PC-9 (cell line): ENCODE measurements at regions not wholly inside any gene's neighbourhood (a gene's known extent, or its start where the extent isn't known, plus 50 kb on each side); places are given as distances from the start of the nearest gene placed in this dataset.

ENCODE experiments used
- BruUV-seq: library from RNA; stranded (reverse); fragments of 400-500 nt; replicated peaks from 2 replicates; lab custom pipeline; 2021; lab: Mats Ljungman, UMichigan
- CTCF ChIA-PET: fragments of 300-600 bp; sonication (Branson Sonifier 250); formaldehyde crosslinking; loops from one replicate; lab custom pipeline; 2022; ENCODE audit warnings: antibody characterized with exemption; lab: Charles Lee
- POLR2A ChIA-PET: fragments of 300-600 bp; sonication (Branson Sonifier 250); formaldehyde crosslinking; loops from one replicate; lab custom pipeline; 2022; ENCODE audit warnings: antibody characterized with exemption; ENCODE audit not compliant: unreplicated experiment; lab: Charles Lee
- DNase-seq, 2 experiments: peaks; one replicate each; pipeline versions ENCODE4 v3.0.0 to v3.0.0-alpha.2; 2015 to 2022; ENCODE audit warnings: mixed read lengths in 1 of 2
- H2AFZ ChIP-seq: fragments of 200-600 bp; sonication (generic); 2 replicates; pipeline ENCODE4 v1.8.1; 2017; ENCODE audit warnings: antibody characterized with exemption
- H3F3A ChIP-seq: fragments of 200-600 bp; sonication (generic); 2 replicates; pipeline ENCODE4 v1.8.1; 2017; ENCODE audit warnings: antibody characterized with exemption, mild to moderate bottlenecking, low read depth; ENCODE audit not compliant: insufficient read depth
- H3K27ac ChIP-seq: fragments of 200-600 bp; sonication (generic); 2 replicates; pipeline ENCODE4 v1.6.1; 2016; ENCODE audit warnings: mixed run types
- H3K27me3 ChIP-seq: fragments of 200-600 bp; sonication (generic); 2 replicates; pipeline ENCODE4 v1.6.1; 2016; ENCODE audit warnings: low read depth, mixed run types; ENCODE audit not compliant: insufficient read depth
- H3K36me3 ChIP-seq: fragments of 200-600 bp; sonication (generic); 2 replicates; pipeline ENCODE4 v1.6.1; 2016; ENCODE audit warnings: low read depth, mixed run types
- H3K4me1 ChIP-seq: fragments of 200-600 bp; sonication (generic); replicated peaks from 2 replicates; pipeline ENCODE4 v1.6.1; 2016; ENCODE audit warnings: mixed run types; ENCODE audit not compliant: insufficient read depth
- H3K4me2 ChIP-seq: fragments of 200-600 bp; sonication (generic); 2 replicates; pipeline ENCODE4 v1.6.1; 2017; ENCODE audit warnings: mixed run types
- H3K4me3 ChIP-seq: fragments of 200-600 bp; sonication (generic); 2 replicates; pipeline ENCODE4 v1.6.1; 2016; ENCODE audit warnings: mixed run types
- H3K79me2 ChIP-seq: fragments of 200-600 bp; sonication (generic); 2 replicates; pipeline ENCODE4 v1.6.1; 2017; ENCODE audit warnings: low read depth, mixed run types
- H3K9me2 ChIP-seq: fragments of 200-600 bp; sonication (generic); 2 replicates; pipeline ENCODE4 v1.8.1; 2017; ENCODE audit warnings: mild to moderate bottlenecking; ENCODE audit not compliant: insufficient read depth
- H3K9me3 ChIP-seq: fragments of 200-600 bp; sonication (generic); 2 replicates; pipeline ENCODE4 v1.8.1; 2016; ENCODE audit warnings: low read depth; ENCODE audit not compliant: insufficient read depth
- H4K20me1 ChIP-seq: fragments of 200-600 bp; sonication (generic); 2 replicates; pipeline ENCODE4 v1.8.1; 2017; ENCODE audit not compliant: insufficient read depth
- EZH2 ChIP-seq: fragments of 200-600 bp; sonication (generic); IDR thresholded peaks from 2 replicates; pipeline ENCODE4 v1.8.0; 2017; ENCODE audit warnings: antibody characterized with exemption, low read depth
- intact Hi-C: fragments of 100-400 bp; cut with micrococcal nuclease; formaldehyde crosslinking; loops from one replicate; pipeline ENCODE4 v1.10.0; 2022; ENCODE audit not compliant: unreplicated experiment
- TF ChIP-seq, protein P1 (sequence below): fragments of 200-600 bp; sonication (generic); conservative IDR thresholded peaks from 2 replicates; pipeline ENCODE4 v1.6.1; 2017; ENCODE audit warnings: mixed run types, antibody characterized with exemption, mild to moderate bottlenecking, moderate library complexity

DNA sequence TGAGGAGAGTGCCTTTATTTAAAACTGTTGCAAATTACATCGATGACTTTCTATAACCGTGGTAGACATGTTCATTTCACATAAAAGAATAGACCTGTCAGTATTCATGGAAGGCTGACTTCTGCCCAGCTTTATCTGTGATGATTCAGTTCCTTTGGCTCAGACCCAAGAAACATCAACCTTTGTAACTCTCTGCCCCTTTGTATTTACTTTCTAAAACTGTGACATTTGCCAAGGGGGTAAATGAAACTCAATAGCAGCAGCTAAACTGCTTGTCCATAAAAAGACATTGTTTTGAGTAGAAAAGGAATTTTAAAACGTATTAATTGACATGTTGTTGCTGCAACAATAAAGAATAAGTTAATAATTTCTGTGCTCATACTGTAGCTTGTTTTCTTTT, 137.8 kb upstream of the ANKH start:
- Histone ChIP-seq H3K4me3 (no peak overlapping the region), H3K9me2 (no peaks in the 10 kb centered on the region), H3K79me2 (no peaks in the 10 kb centered on the region), H3K4me1 (peaks cover 24% of the 10 kb centered on the region), H3K4me2 (peak overlapping the region; percentile 43), H2AFZ (no peak overlapping the region), H3F3A (peaks cover 7% of the 10 kb centered on the region; the same call in 1 of the 2 replicates), H3K27ac (no peak overlapping the region), H4K20me1 (no peaks in the 10 kb centered on the region), H3K27me3 (no peaks in the 10 kb centered on the region), H3K36me3 (no peaks in the 10 kb centered on the region), H3K9me3 (no peaks in the 10 kb centered on the region)
- ChIA-PET CTCF (interaction anchor here (0.6 to 2.1 kb wide), 5 partner anchors 62 to 324 kb away, joined by 3 to 14 read pairs (median 5); no protein-coding TSS in a partner anchor), POLR2A (interaction anchor here (0.6 to 0.9 kb wide), 5 partner anchors 15 to 723 kb away, joined by 3 to 9 read pairs (median 6); no protein-coding TSS in a partner anchor)
- intact Hi-C loops: loop anchor here (2.0 to 5.0 kb wide), 4 partner anchors 201 to 605 kb away; partner anchors contain the start of gene OTULINL
- TF ChIP-seq, protein P1, sequence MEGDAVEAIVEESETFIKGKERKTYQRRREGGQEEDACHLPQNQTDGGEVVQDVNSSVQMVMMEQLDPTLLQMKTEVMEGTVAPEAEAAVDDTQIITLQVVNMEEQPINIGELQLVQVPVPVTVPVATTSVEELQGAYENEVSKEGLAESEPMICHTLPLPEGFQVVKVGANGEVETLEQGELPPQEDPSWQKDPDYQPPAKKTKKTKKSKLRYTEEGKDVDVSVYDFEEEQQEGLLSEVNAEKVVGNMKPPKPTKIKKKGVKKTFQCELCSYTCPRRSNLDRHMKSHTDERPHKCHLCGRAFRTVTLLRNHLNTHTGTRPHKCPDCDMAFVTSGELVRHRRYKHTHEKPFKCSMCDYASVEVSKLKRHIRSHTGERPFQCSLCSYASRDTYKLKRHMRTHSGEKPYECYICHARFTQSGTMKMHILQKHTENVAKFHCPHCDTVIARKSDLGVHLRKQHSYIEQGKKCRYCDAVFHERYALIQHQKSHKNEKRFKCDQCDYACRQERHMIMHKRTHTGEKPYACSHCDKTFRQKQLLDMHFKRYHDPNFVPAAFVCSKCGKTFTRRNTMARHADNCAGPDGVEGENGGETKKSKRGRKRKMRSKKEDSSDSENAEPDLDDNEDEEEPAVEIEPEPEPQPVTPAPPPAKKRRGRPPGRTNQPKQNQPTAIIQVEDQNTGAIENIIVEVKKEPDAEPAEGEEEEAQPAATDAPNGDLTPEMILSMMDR: no peak
- no peak for TF ChIP-seq EZH2
- peak; percentile 63 to 74 for DNase-seq
- BruUV-seq: no TSS peak

DNA sequence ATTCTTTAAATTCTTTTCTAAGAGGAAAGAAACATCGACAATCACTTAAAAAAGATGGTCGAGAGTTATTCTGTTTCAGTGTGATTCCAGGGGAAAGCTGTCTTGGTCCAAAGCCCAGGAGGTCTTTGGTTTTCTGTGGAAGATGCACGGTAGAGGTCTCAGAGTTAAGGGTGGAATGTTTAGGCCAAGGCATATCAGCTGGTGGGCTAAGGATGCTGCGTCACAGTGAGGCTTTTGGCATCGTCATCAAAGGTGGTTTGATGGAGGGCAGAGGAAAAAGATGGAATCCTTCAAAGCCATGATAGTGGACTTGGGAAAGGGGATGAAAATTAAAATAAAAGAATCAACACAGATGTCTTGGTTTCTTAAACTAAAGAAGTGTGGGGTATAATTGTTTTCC, 137.3 kb upstream of the ANKH start:
- Histone ChIP-seq H3K27me3 (no peaks in the 10 kb centered on the region), H2AFZ (0 out of 2 replicates have a peak overlapping the region, but pooled peaks have one; percentile 13), H3K79me2 (no peaks in the 10 kb centered on the region), H3K9me2 (no peaks in the 10 kb centered on the region), H3K4me2 (peak overlapping the region; percentile 43), H3K4me3 (no peak overlapping the region), H3K27ac (0 out of 2 replicates have a peak overlapping the region, but pooled peaks have one; percentile 26), H3F3A (peaks cover 7% of the 10 kb centered on the region; the same call in 1 of the 2 replicates), H3K4me1 (peaks cover 24% of the 10 kb centered on the region), H4K20me1 (no peaks in the 10 kb centered on the region), H3K36me3 (no peaks in the 10 kb centered on the region), H3K9me3 (no peaks in the 10 kb centered on the region)
- ChIA-PET CTCF (interaction anchor here (0.6 to 2.1 kb wide), 4 partner anchors 281 to 324 kb away, joined by 3 to 14 read pairs (median 6); no protein-coding TSS in a partner anchor), POLR2A (interaction anchor here (0.7 to 0.9 kb wide), 4 partner anchors 14 to 722 kb away, joined by 3 to 9 read pairs (median 6); no protein-coding TSS in a partner anchor)
- BruUV-seq: no TSS peak
- TF ChIP-seq, protein P1: no peak
- no peak for TF ChIP-seq EZH2
- no peak for DNase-seq
- intact Hi-C loops: loop anchor here (1.0 to 5.0 kb wide), 9 partner anchors 50 to 604 kb away; partner anchors contain the start of genes ANKH and OTULINL

DNA sequence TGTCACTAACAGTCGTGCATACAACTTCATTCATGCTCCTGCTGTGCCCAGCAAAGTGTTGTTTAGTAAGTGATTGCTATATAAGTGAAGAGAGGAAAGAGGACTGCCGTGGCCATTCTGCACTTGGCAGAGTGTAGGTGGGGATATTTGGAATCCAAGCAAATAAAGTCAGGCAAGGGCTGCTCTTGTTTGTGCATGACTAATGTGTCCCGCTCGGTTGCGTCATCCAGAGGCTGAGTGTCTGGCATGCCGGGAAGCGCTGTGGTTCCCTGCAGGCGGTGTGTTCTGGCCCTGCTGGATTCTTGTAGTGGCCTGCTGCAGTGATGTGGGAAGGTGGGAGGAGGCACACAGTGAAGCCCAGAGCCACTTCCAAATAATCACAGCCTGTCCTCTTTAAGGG, 136.9 kb upstream of the ANKH start:
- TF ChIP-seq, protein P1: no peak
- TF ChIP-seq EZH2: no peak
- no peaks in the 10 kb centered on the region for H3K9me2 ChIP-seq
- no peaks in the 10 kb centered on the region for H3K9me3 ChIP-seq
- no peak overlapping the region for H3K4me3 ChIP-seq
- H3K4me2 ChIP-seq: peak overlapping the region; percentile 43
- 0 out of 2 replicates have a peak overlapping the region, but pooled peaks have one; percentile 13 for H2AFZ ChIP-seq
- intact Hi-C loops: loop anchor here (1.0 to 5.0 kb wide), 9 partner anchors 49 to 604 kb away; partner anchors contain the start of genes ANKH and OTULINL
- no peaks in the 10 kb centered on the region for H3K79me2 ChIP-seq
- H4K20me1 ChIP-seq: no peaks in the 10 kb centered on the region
- H3K27me3 ChIP-seq: no peaks in the 10 kb centered on the region
- H3K36me3 ChIP-seq: no peaks in the 10 kb centered on the region
- DNase-seq: peak; percentile 81 to 99
- peaks cover 7% of the 10 kb centered on the region; the same call in 1 of the 2 replicates for H3F3A ChIP-seq
- no TSS peak for BruUV-seq
- ChIA-PET CTCF (interaction anchor here (2.1 kb wide), 1 partner anchor 323 kb away, joined by 14 read pairs; no protein-coding TSS in a partner anchor), POLR2A (interaction anchor here (0.9 kb wide), 1 partner anchor 282 kb away, joined by 9 read pairs; no protein-coding TSS in a partner anchor)
- 0 out of 2 replicates have a peak overlapping the region, but pooled peaks have one; percentile 26 for H3K27ac ChIP-seq
- peaks cover 24% of the 10 kb centered on the region for H3K4me1 ChIP-seq
